Neural progenitor cell (in vitro differentiated cells): ENCODE measurements at regions not wholly inside any gene's neighbourhood (a gene's known extent, or its start where the extent isn't known, plus 50 kb on each side); places are given as distances from the start of the nearest gene placed in this dataset.
A peak's percentile ranks its signal among the peaks of the same experiment; 100 is the strongest.

ENCODE experiments used
- DNase-seq: peaks from one replicate; pipeline ENCODE4 v3.0.0-alpha.2; 2016; ENCODE audit warnings: low spot score
- H2AFZ ChIP-seq: fragments of 200-600 bp; sonication (generic); replicated peaks from 2 replicates; pipeline ENCODE4 v1.6.1; 2016; ENCODE audit warnings: antibody characterized with exemption
- H3F3A ChIP-seq: fragments of 200-600 bp; sonication (generic); 2 replicates; pipeline ENCODE4 v1.6.1; 2016; ENCODE audit warnings: antibody characterized with exemption, low read depth
- H3K27ac ChIP-seq: fragments of 200-600 bp; sonication (generic); 2 replicates; pipeline ENCODE4 v1.5.1; 2016; ENCODE audit warnings: mild to moderate bottlenecking
- H3K27me3 ChIP-seq: fragments of 200-600 bp; sonication (generic); 2 replicates; pipeline ENCODE4 v1.6.1; 2016; ENCODE audit warnings: mild to moderate bottlenecking, moderate library complexity
- H3K36me3 ChIP-seq: fragments of 200-600 bp; sonication (generic); 2 replicates; pipeline ENCODE4 v1.5.1; 2016
- H3K4me1 ChIP-seq: fragments of 200-600 bp; sonication (generic); 2 replicates; pipeline ENCODE4 v1.6.1; 2016; ENCODE audit warnings: mixed run types
- H3K4me2 ChIP-seq: fragments of 200-600 bp; sonication (generic); 2 replicates; pipeline ENCODE4 v1.6.1; 2016
- H3K4me3 ChIP-seq: fragments of 200-600 bp; sonication (generic); 2 replicates; pipeline ENCODE4 v1.5.1; 2016
- H3K79me2 ChIP-seq: fragments of 200-600 bp; sonication (generic); 2 replicates; pipeline ENCODE4 v1.6.1; 2016; ENCODE audit warnings: low read depth
- H3K9ac ChIP-seq: fragments of 200-600 bp; sonication (generic); 2 replicates; pipeline ENCODE4 v1.6.1; 2016
- H3K9me3 ChIP-seq: fragments of 200-600 bp; sonication (generic); 2 replicates; pipeline ENCODE4 v1.5.1; 2016; ENCODE audit warnings: low read depth
- H4K20me1 ChIP-seq: fragments of 200-600 bp; sonication (generic); 2 replicates; pipeline ENCODE4 v1.6.1; 2016; ENCODE audit warnings: low read depth
- H3K27ac Mint-ChIP-seq: 3 replicates; pipeline ENCODE4 v1.8.0; 2021; ENCODE audit warnings: mixed read lengths
- H3K27me3 Mint-ChIP-seq: 2 replicates; pipeline ENCODE4 v1.8.0; 2022; ENCODE audit warnings: low read depth, mild to moderate bottlenecking, inconsistent platforms, moderate library complexity, mixed read lengths; ENCODE audit not compliant: insufficient read depth
- H3K36me3 Mint-ChIP-seq: 3 replicates; pipeline ENCODE4 v1.8.0; 2021; ENCODE audit warnings: mixed read lengths
- H3K4me1 Mint-ChIP-seq: 3 replicates; pipeline ENCODE4 v1.8.0; 2021; ENCODE audit warnings: mixed read lengths
- H3K4me3 Mint-ChIP-seq: 3 replicates; pipeline ENCODE4 v1.8.0; 2021; ENCODE audit warnings: mild to moderate bottlenecking, moderate library complexity, mixed read lengths
- H3K9me3 Mint-ChIP-seq: 3 replicates; pipeline ENCODE4 v1.8.0; 2020; ENCODE audit warnings: mixed read lengths
- EZH2 ChIP-seq: fragments of 200-600 bp; sonication (generic); IDR thresholded peaks from 2 replicates; pipeline ENCODE4 v1.6.1; 2017; ENCODE audit warnings: antibody characterized with exemption, mild to moderate bottlenecking, moderate library complexity
- EZH2phosphoT487 ChIP-seq: fragments of 200-600 bp; sonication (generic); IDR thresholded peaks from 2 replicates; pipeline ENCODE4 v1.6.1; 2017; ENCODE audit warnings: antibody characterized with exemption
- TF ChIP-seq, protein P1 (sequence below): fragments of 200-600 bp; sonication (generic); IDR thresholded peaks from 2 replicates; pipeline ENCODE4 v1.5.1; 2017; ENCODE audit warnings: antibody characterized with exemption, mild to moderate bottlenecking

DNA sequence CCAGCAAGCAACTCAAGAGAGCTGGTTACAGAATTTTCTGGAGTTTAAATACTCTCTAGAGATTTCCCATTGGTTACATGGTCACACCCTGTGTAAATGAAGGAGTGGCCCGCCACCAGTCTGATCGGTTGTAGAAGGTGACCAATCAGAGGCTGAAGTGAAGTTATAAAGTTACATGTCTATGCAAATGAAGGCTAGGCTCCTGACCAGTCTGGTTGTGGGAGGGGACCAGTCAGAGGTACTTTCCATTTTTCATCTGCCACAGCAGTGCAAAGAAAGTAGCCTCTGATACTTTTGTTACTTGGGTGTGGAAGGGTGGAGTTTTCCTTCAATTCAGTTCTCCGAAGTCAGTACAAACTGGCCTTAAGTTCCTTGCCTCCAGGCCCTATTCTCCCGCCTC, 273.7 kb downstream of the BARHL2 start:
- TF ChIP-seq, protein P1, sequence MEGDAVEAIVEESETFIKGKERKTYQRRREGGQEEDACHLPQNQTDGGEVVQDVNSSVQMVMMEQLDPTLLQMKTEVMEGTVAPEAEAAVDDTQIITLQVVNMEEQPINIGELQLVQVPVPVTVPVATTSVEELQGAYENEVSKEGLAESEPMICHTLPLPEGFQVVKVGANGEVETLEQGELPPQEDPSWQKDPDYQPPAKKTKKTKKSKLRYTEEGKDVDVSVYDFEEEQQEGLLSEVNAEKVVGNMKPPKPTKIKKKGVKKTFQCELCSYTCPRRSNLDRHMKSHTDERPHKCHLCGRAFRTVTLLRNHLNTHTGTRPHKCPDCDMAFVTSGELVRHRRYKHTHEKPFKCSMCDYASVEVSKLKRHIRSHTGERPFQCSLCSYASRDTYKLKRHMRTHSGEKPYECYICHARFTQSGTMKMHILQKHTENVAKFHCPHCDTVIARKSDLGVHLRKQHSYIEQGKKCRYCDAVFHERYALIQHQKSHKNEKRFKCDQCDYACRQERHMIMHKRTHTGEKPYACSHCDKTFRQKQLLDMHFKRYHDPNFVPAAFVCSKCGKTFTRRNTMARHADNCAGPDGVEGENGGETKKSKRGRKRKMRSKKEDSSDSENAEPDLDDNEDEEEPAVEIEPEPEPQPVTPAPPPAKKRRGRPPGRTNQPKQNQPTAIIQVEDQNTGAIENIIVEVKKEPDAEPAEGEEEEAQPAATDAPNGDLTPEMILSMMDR: no peak
- no peak for TF ChIP-seq EZH2
- TF ChIP-seq EZH2phosphoT487: no peak
- H3K4me1 ChIP-seq: peaks cover 4% of the 10 kb centered on the region
- no peaks in the 10 kb centered on the region for H4K20me1 ChIP-seq
- H3K36me3 ChIP-seq: no peaks in the 10 kb centered on the region
- H3K9me3 ChIP-seq: no peaks in the 10 kb centered on the region
- Mint-ChIP-seq H3K4me1 (no peaks in the 10 kb centered on the region), H3K36me3 (no peaks in the 10 kb centered on the region), H3K27me3 (peaks cover 5% of the 10 kb centered on the region), H3K9me3 (no peaks in the 10 kb centered on the region), H3K4me3 (no peak overlapping the region), H3K27ac (no peak overlapping the region)
- DNase-seq: no peak
- H3K4me3 ChIP-seq: no peak overlapping the region
- H3K9ac ChIP-seq: no peak overlapping the region
- H3K79me2 ChIP-seq: no peaks in the 10 kb centered on the region
- no peak overlapping the region for H2AFZ ChIP-seq
- no peaks in the 10 kb centered on the region for H3K27me3 ChIP-seq
- H3F3A ChIP-seq: no peaks in the 10 kb centered on the region
- H3K27ac ChIP-seq: no peak overlapping the region
- no peak overlapping the region for H3K4me2 ChIP-seq

DNA sequence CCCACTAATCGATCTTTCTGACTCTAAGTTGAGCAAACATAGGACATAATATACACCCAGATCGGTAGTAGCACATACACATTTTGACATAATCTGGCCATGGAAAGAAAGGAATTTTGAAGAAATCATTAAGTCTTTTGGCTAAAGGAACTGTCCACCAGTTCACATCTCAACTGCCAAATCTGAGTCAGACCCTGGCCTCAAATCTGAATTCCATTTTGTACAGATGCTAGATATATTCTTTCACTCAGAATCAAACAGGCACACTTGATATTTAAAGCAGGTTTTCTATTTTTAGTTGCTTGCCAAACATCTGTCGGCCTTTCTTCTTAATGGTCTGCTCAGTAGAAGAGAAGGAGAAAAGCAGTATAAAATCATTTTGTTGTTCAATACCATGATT, 281.8 kb downstream of the BARHL2 start:
- Mint-ChIP-seq H3K27ac (no peak overlapping the region), H3K9me3 (no peaks in the 10 kb centered on the region), H3K36me3 (no peaks in the 10 kb centered on the region), H3K4me1 (peaks cover 15% of the 10 kb centered on the region), H3K27me3 (peaks cover 2% of the 10 kb centered on the region), H3K4me3 (no peak overlapping the region)
- H3K4me1 ChIP-seq: no peaks in the 10 kb centered on the region
- no peak overlapping the region for H2AFZ ChIP-seq
- no peaks in the 10 kb centered on the region for H3K79me2 ChIP-seq
- no peaks in the 10 kb centered on the region for H4K20me1 ChIP-seq
- H3K4me3 ChIP-seq: no peak overlapping the region
- H3F3A ChIP-seq: no peaks in the 10 kb centered on the region
- no peaks in the 10 kb centered on the region for H3K27me3 ChIP-seq
- H3K36me3 ChIP-seq: no peaks in the 10 kb centered on the region
- DNase-seq: no peak
- no peak overlapping the region for H3K27ac ChIP-seq
- TF ChIP-seq EZH2phosphoT487: no peak
- TF ChIP-seq, protein P1: no peak
- no peak for TF ChIP-seq EZH2
- no peak overlapping the region for H3K4me2 ChIP-seq
- no peak overlapping the region for H3K9ac ChIP-seq
- no peaks in the 10 kb centered on the region for H3K9me3 ChIP-seq

DNA sequence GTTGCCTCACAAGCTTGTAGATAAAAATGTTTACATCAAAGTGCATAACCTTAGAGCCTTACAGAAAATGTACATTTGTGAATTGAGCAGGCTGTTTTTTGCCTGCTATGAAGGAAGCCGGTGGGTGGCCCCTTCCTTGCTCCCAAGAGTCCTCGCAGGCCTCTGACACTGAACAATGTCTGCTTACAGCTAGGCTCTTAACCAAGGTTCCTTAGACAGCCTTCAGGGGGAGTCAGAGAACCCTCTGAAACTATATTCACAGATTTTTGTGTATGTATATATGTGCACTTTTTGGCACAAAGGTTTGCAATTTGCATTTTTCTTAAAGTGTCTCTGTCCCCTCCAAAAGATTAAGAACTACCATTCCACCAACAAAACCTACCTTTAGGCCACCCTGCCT, 282.6 kb downstream of the BARHL2 start:
- no peaks in the 10 kb centered on the region for H4K20me1 ChIP-seq
- no peaks in the 10 kb centered on the region for H3K36me3 ChIP-seq
- H3K9me3 Mint-ChIP-seq: peaks cover 2% of the 10 kb centered on the region
- no peak overlapping the region for H3K27ac ChIP-seq
- H2AFZ ChIP-seq: no peak overlapping the region
- H3K4me2 ChIP-seq: no peak overlapping the region
- H3F3A ChIP-seq: no peaks in the 10 kb centered on the region
- H3K27me3 ChIP-seq: no peaks in the 10 kb centered on the region
- no peak overlapping the region for H3K4me3 ChIP-seq
- no peak overlapping the region for H3K27ac Mint-ChIP-seq
- no peak overlapping the region for H3K4me3 Mint-ChIP-seq
- TF ChIP-seq EZH2 (no peak), EZH2phosphoT487 (no peak)
- TF ChIP-seq, protein P1: peak; percentile 52
- peaks cover 15% of the 10 kb centered on the region for H3K4me1 Mint-ChIP-seq
- no peak overlapping the region for H3K9ac ChIP-seq
- peak; percentile 51 for DNase-seq
- no peaks in the 10 kb centered on the region for H3K79me2 ChIP-seq
- H3K9me3 ChIP-seq: no peaks in the 10 kb centered on the region
- peaks cover 2% of the 10 kb centered on the region for H3K27me3 Mint-ChIP-seq
- H3K4me1 ChIP-seq: no peaks in the 10 kb centered on the region
- no peaks in the 10 kb centered on the region for H3K36me3 Mint-ChIP-seq

DNA sequence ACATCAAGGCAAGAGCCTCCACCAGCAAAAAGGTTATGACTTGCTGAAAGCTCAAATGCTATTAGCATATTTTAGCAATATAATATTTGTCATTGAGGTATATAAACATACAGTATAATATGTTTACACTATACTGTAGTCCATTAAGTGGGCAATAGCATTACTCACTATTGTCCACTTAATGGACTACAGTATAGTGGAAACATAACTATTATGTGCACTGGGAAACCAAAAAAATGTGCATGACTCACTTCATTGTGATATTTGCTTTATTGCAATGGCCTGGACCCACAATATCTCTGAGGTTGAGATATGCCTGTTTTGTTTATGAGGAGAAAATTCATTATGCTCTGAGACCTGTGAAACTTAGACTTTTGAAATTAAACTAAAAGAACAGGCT, 300.0 kb downstream of the BARHL2 start:
- no peaks in the 10 kb centered on the region for H3K4me1 ChIP-seq
- TF ChIP-seq EZH2phosphoT487 (no peak), EZH2 (no peak)
- TF ChIP-seq, protein P1: no peak
- H3F3A ChIP-seq: no peaks in the 10 kb centered on the region
- no peak overlapping the region for H3K27ac ChIP-seq
- no peak overlapping the region for H2AFZ ChIP-seq
- H3K9ac ChIP-seq: no peak overlapping the region
- H3K36me3 ChIP-seq: no peaks in the 10 kb centered on the region
- no peaks in the 10 kb centered on the region for H3K36me3 Mint-ChIP-seq
- H3K4me2 ChIP-seq: no peak overlapping the region
- H4K20me1 ChIP-seq: no peaks in the 10 kb centered on the region
- peaks cover 18% of the 10 kb centered on the region for H3K9me3 Mint-ChIP-seq
- H3K4me3 Mint-ChIP-seq: no peak overlapping the region
- no peaks in the 10 kb centered on the region for H3K9me3 ChIP-seq
- no peaks in the 10 kb centered on the region for H3K79me2 ChIP-seq
- H3K27ac Mint-ChIP-seq: no peak overlapping the region
- DNase-seq: no peak
- H3K4me3 ChIP-seq: no peak overlapping the region
- H3K27me3 Mint-ChIP-seq: no peaks in the 10 kb centered on the region
- H3K4me1 Mint-ChIP-seq: peaks cover 13% of the 10 kb centered on the region
- H3K27me3 ChIP-seq: no peaks in the 10 kb centered on the region
